GM13977 (cell line): ENCODE measurements at regions not wholly inside any gene's neighbourhood (a gene's known extent, or its start where the extent isn't known, plus 50 kb on each side); places are given as distances from the start of the nearest gene placed in this dataset.

Source experiments
- DNase-seq: peaks from one replicate; pipeline ENCODE4 v3.0.0; 2012; ENCODE audit warnings: low spot score
- CTCF ChIP-seq: IDR thresholded peaks from 2 replicates; pipeline ENCODE4 v1.5.1; 2012; ENCODE audit warnings: mild to moderate bottlenecking, control low read depth; ENCODE audit not compliant: insufficient read depth; ENCODE audit errors: extremely low read depth, missing control alignments
- in situ Hi-C: fragments of 300-500 bp; cut with MboI; formaldehyde crosslinking; loops from one replicate; pipeline ENCODE4 v1.12.0; 2022; ENCODE audit warnings: low sequenced_read_pairs, low pct_unique_long_range_greater_than_20kb, mixed read lengths, inconsistent platforms; ENCODE audit not compliant: unreplicated experiment

GRCh38 chr13:97520061-97520460, 86.1 kb downstream of the RAP2A start:
- no peak for TF ChIP-seq CTCF
- in situ Hi-C loops, result no loop called here
- DNase-seq, result no peak

- in situ Hi-C loops, result no loop called here
- no peak for TF ChIP-seq CTCF
- no peak for DNase-seq
Observed at GRCh38 chr13:97520866-97521265, 86.9 kb downstream of the RAP2A start.

GRCh38 chr13:97521726-97522125, 87.8 kb downstream of the RAP2A start:
- in situ Hi-C loops, result no loop called here
- DNase-seq, result no peak
- no peak for TF ChIP-seq CTCF

GRCh38 chr13:97522243-97522642, 88.3 kb downstream of the RAP2A start:
- in situ Hi-C loops, result no loop called here
- TF ChIP-seq CTCF, result no peak
- DNase-seq, result no peak

- in situ Hi-C loops, result no loop called here
- no peak for DNase-seq
- no peak for TF ChIP-seq CTCF
Observed at GRCh38 chr13:97526556-97526955, 92.6 kb downstream of the RAP2A start.

- no peak for DNase-seq
- no peak for TF ChIP-seq CTCF
- in situ Hi-C loops, result no loop called here
Observed at GRCh38 chr13:97528518-97528917, 94.5 kb downstream of the RAP2A start.

- in situ Hi-C loops, result no loop called here
- no peak for TF ChIP-seq CTCF
- DNase-seq, result no peak
Observed at GRCh38 chr13:97534540-97534939, 100.6 kb downstream of the RAP2A start.
